Keratinocyte (primary cell): ENCODE measurements at regions not wholly inside any gene's neighbourhood (a gene's known extent, or its start where the extent isn't known, plus 50 kb on each side); places are given as distances from the start of the nearest gene placed in this dataset.

ENCODE experiments used
- DNase-seq: peaks from one replicate; pipeline ENCODE4 v3.0.0-alpha.2; 2011; ENCODE audit warnings: low read depth, missing footprints, low spot score
- FAIRE-seq: peaks from 2 replicates; lab custom pipeline; 2011; peaks lifted over from hg19 to GRCh38; lab: Jason Lieb, UNC
- H2AFZ ChIP-seq: 2 replicates; pipeline ENCODE4 v1.6.0; 2012; ENCODE audit warnings: low read length, control low read depth, inconsistent platforms; ENCODE audit not compliant: control insufficient read depth
- H3K27ac ChIP-seq: 2 replicates; pipeline ENCODE4 v1.5.1; 2011; ENCODE audit warnings: low read length; ENCODE audit not compliant: control insufficient read depth, insufficient read depth
- H3K27me3 ChIP-seq: 3 replicates; pipeline ENCODE4 v1.6.0; 2011; ENCODE audit warnings: low read length; ENCODE audit not compliant: control insufficient read depth, insufficient read depth; ENCODE audit errors: extremely low read depth
- H3K36me3 ChIP-seq, 2 experiments: 2 replicates in 1 of 2; 3 replicates in 1 of 2; pipeline ENCODE4 v1.5.1; 2011; ENCODE audit warnings: low read length in 2 of 2, mild to moderate bottlenecking in 1 of 2; ENCODE audit not compliant: control insufficient read depth in 2 of 2, insufficient read depth in 2 of 2; ENCODE audit errors: extremely low read depth in 1 of 2
- H3K4me1 ChIP-seq: 3 replicates; pipeline ENCODE4 v1.5.1; 2011; ENCODE audit warnings: low read length; ENCODE audit not compliant: control insufficient read depth, insufficient read depth; ENCODE audit errors: extremely low read depth
- H3K4me2 ChIP-seq: 3 replicates; pipeline ENCODE4 v1.6.0; 2011; ENCODE audit warnings: low read depth, low read length; ENCODE audit not compliant: control insufficient read depth, insufficient read depth; ENCODE audit errors: extremely low read depth
- H3K4me3 ChIP-seq, 3 experiments: fragments of 200-600 bp in 1 of 3; sonication (generic) in 1 of 3; 2 replicates in 2 of 3; 3 replicates in 1 of 3; pipeline ENCODE4 v1.5.1; 2011 to 2016; ENCODE audit warnings: low read length in 3 of 3, mild to moderate bottlenecking in 3 of 3, control low read depth in 2 of 3, inconsistent platforms in 1 of 3, low read depth in 1 of 3, mixed read lengths in 1 of 3, mixed run types in 1 of 3, moderate library complexity in 1 of 3; ENCODE audit not compliant: control insufficient read depth in 2 of 3, insufficient read depth in 2 of 3; ENCODE audit errors: extremely low read depth in 1 of 3
- H3K79me2 ChIP-seq: 2 replicates; pipeline ENCODE4 v1.6.0; 2012; ENCODE audit warnings: low read length; ENCODE audit not compliant: control insufficient read depth, insufficient read depth
- H3K9ac ChIP-seq: 3 replicates; pipeline ENCODE4 v1.6.0; 2011; ENCODE audit warnings: low read length; ENCODE audit not compliant: control insufficient read depth, insufficient read depth; ENCODE audit errors: extremely low read depth
- H3K9me1 ChIP-seq: 3 replicates; pipeline ENCODE4 v1.6.0; 2011; ENCODE audit warnings: low read length; ENCODE audit not compliant: control insufficient read depth, insufficient read depth; ENCODE audit errors: extremely low read depth
- H3K9me3 ChIP-seq: 2 replicates; pipeline ENCODE4 v1.5.1; 2012; ENCODE audit warnings: low read depth, low read length; ENCODE audit not compliant: control insufficient read depth
- H4K20me1 ChIP-seq: 3 replicates; pipeline ENCODE4 v1.6.0; 2011; ENCODE audit warnings: low read length; ENCODE audit not compliant: control insufficient read depth, insufficient read depth; ENCODE audit errors: extremely low read depth
- EZH2 ChIP-seq: IDR thresholded peaks from one replicate; pipeline ENCODE4 v1.6.1; 2012; ENCODE audit warnings: inconsistent platforms, mild to moderate bottlenecking, low read length, moderate library complexity
- dilution Hi-C: fragments of 300-500 bp; cut with MboI; formaldehyde crosslinking; loops from one replicate; pipeline ENCODE4 v1.7.0; 2020; ENCODE audit warnings: low sequenced_read_pairs; ENCODE audit not compliant: extremely low pct_ligation_motif_present
- TF ChIP-seq, protein P1 (sequence below), 3 experiments: IDR thresholded peaks in 1 of 3; conservative IDR thresholded peaks in 1 of 3; optimal IDR thresholded peaks in 1 of 3; 2 replicates in 2 of 3; 3 replicates in 1 of 3; pipeline versions ENCODE3 to v1.5.1; 2011; ENCODE audit warnings: low read length in 3 of 3, mild to moderate bottlenecking in 3 of 3, moderate library complexity in 2 of 3, control low read depth in 1 of 3, inconsistent platforms in 1 of 3; ENCODE audit not compliant: insufficient read depth in 2 of 3; ENCODE audit errors: extremely low read depth in 1 of 3

DNA sequence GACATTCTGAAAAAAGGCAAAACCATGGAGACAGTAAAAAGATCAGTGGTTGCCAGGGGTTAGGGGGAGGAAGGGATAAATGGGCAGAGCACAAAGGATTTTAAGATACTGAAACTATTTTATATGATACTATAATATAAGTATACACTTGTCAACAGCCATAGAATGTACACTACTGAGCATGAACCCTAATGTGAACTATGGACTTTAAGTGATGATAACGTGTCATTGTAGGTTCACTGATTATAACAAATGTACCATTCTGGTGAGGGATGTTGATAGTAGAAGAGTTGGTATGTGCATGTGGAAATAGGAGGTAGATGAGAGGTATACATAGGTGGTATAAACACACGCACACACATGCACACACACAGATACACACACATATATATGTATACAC is 241.6 kb downstream of the NOL4 start:
- no peaks in the 10 kb centered on the region for H3K79me2 ChIP-seq
- dilution Hi-C loops: no loop called here
- H3K9ac ChIP-seq: no peak overlapping the region
- H2AFZ ChIP-seq: no peak overlapping the region
- no peak overlapping the region for H3K4me2 ChIP-seq
- no peak for DNase-seq
- H3K9me1 ChIP-seq: no peaks in the 10 kb centered on the region
- no peak for FAIRE-seq
- TF ChIP-seq, protein P1, sequence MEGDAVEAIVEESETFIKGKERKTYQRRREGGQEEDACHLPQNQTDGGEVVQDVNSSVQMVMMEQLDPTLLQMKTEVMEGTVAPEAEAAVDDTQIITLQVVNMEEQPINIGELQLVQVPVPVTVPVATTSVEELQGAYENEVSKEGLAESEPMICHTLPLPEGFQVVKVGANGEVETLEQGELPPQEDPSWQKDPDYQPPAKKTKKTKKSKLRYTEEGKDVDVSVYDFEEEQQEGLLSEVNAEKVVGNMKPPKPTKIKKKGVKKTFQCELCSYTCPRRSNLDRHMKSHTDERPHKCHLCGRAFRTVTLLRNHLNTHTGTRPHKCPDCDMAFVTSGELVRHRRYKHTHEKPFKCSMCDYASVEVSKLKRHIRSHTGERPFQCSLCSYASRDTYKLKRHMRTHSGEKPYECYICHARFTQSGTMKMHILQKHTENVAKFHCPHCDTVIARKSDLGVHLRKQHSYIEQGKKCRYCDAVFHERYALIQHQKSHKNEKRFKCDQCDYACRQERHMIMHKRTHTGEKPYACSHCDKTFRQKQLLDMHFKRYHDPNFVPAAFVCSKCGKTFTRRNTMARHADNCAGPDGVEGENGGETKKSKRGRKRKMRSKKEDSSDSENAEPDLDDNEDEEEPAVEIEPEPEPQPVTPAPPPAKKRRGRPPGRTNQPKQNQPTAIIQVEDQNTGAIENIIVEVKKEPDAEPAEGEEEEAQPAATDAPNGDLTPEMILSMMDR (optimal IDR thresholded peaks at IDR 0.05 in 1 of 3, IDR thresholded peaks at IDR 0.05 in 1 of 3, conservative IDR thresholded peaks at IDR 0.05 in 1 of 3; ENCODE audit: extremely low read depth in 1 of 3, insufficient read depth in 2 of 3, low read length in 3 of 3): no peak
- no peak for TF ChIP-seq EZH2
- H3K27ac ChIP-seq: no peak overlapping the region
- H3K27me3 ChIP-seq: no peaks in the 10 kb centered on the region
- H3K36me3 ChIP-seq: no peaks in the 10 kb centered on the region
- H4K20me1 ChIP-seq: no peaks in the 10 kb centered on the region
- H3K4me3 ChIP-seq: no peak overlapping the region
- no peaks in the 10 kb centered on the region for H3K9me3 ChIP-seq
- H3K4me1 ChIP-seq: no peaks in the 10 kb centered on the region

DNA sequence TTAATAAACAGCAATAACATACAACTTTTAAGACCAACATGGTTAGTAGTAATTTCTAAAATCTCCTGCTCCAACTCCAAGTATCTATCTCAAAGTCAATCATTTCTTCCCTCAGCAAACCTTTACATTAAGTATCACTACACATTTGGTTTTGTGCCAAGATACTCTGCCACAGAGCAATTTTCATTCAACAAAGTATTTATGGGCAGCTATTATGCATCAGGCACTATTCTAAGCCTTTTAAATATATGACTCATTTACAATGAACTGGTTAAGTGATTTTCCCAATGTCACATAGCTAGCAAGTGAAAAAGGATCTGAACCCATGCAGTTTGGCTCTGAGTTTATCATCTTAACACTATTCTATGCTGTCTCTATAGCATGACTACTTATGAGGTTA is 264.3 kb downstream of the NOL4 start:
- Histone ChIP-seq H3K27ac (no peak overlapping the region), H4K20me1 (no peaks in the 10 kb centered on the region), H3K9me1 (no peaks in the 10 kb centered on the region), H3K9me3 (no peaks in the 10 kb centered on the region), H2AFZ (no peak overlapping the region), H3K27me3 (no peaks in the 10 kb centered on the region), H3K36me3 (no peaks in the 10 kb centered on the region), H3K9ac (no peak overlapping the region), H3K4me2 (no peak overlapping the region), H3K79me2 (no peaks in the 10 kb centered on the region), H3K4me3 (no peak overlapping the region), H3K4me1 (no peaks in the 10 kb centered on the region)
- no peak for FAIRE-seq
- DNase-seq: no peak
- TF ChIP-seq EZH2: no peak
- dilution Hi-C loops: no loop called here

DNA sequence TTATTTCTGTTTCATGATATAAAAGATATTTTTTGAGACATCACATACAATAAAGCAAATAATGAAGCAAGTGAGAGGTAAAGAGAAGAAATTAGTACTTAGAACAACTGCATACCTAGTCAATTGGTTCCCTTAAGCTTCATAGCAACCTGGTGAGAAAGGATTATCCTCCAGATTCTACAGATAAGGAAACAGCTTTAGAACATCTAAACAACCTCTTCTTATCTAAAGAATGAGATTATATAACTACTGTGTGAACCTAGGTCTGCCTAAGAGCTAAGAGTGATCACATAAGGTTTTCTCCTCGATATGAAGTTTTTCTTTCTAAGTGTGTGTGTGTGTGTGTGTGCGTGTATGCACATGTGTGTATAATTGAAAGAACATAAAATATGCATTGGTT is 265.1 kb downstream of the NOL4 start:
- no peaks in the 10 kb centered on the region for H3K36me3 ChIP-seq
- no peaks in the 10 kb centered on the region for H3K9me3 ChIP-seq
- H2AFZ ChIP-seq: no peak overlapping the region
- H3K27me3 ChIP-seq: no peaks in the 10 kb centered on the region
- no peak overlapping the region for H3K9ac ChIP-seq
- dilution Hi-C loops: no loop called here
- H3K27ac ChIP-seq: no peak overlapping the region
- no peaks in the 10 kb centered on the region for H3K4me1 ChIP-seq
- H3K4me2 ChIP-seq: no peak overlapping the region
- no peaks in the 10 kb centered on the region for H4K20me1 ChIP-seq
- no peaks in the 10 kb centered on the region for H3K79me2 ChIP-seq
- H3K4me3 ChIP-seq: no peak overlapping the region
- DNase-seq: no peak
- H3K9me1 ChIP-seq: no peaks in the 10 kb centered on the region
- TF ChIP-seq EZH2: no peak
- TF ChIP-seq, protein P1 (optimal IDR thresholded peaks at IDR 0.05 in 1 of 3, IDR thresholded peaks at IDR 0.05 in 1 of 3, conservative IDR thresholded peaks at IDR 0.05 in 1 of 3; ENCODE audit: extremely low read depth in 1 of 3, insufficient read depth in 2 of 3, low read length in 3 of 3): no peak
- no peak for FAIRE-seq
